Upper lobe of left lung (tissue), 6 donors: ENCODE measurements at regions not wholly inside any gene's neighbourhood (a gene's known extent, or its start where the extent isn't known, plus 50 kb on each side); places are given as distances from the start of the nearest gene placed in this dataset.

Source experiments
- ATAC-seq, 2 donors: fragments of 200-7000 bp; cut with Tn5 transposase; one replicate each; pipeline ENCODE4 v1.9.1; 2022; ENCODE audit warnings: mild to moderate bottlenecking in 2 of 2, moderate library complexity in 2 of 2; ENCODE audit not compliant: low FRiP score in 2 of 2
- DNase-seq, 2 donors: peaks; one replicate each; pipeline ENCODE4 v3.0.0-alpha.2; 2019 to 2020
- H3K27ac ChIP-seq, 4 donors: fragments of 200-600 bp; sonication (generic); one replicate each; pipeline ENCODE4 v1.5.1; 2016 to 2019
- H3K27me3 ChIP-seq, 4 donors: fragments of 200-600 bp; sonication (generic); one replicate each; pipeline ENCODE4 v1.5.1; 2017 to 2019
- H3K36me3 ChIP-seq, 4 donors: fragments of 200-600 bp; sonication (generic); one replicate each; pipeline ENCODE4 v1.5.1; 2016 to 2019
- H3K4me1 ChIP-seq, 4 donors: fragments of 200-600 bp; sonication (generic); one replicate each; pipeline ENCODE4 v1.5.1; 2018 to 2019
- H3K4me3 ChIP-seq, 4 donors: fragments of 200-600 bp; sonication (generic); one replicate each; pipeline ENCODE4 v1.5.1; 2017 to 2019; ENCODE audit warnings: mild to moderate bottlenecking in 2 of 4, moderate library complexity in 1 of 4
- H3K9me3 ChIP-seq, 4 donors: fragments of 200-600 bp; sonication (generic); one replicate each; pipeline ENCODE4 v1.5.1; 2018 to 2019
- CTCF ChIP-seq, 6 experiments: fragments of 450-650 bp in 4 of 6; fragments of 200-600 bp in 2 of 6; sonication (generic) in 2 of 6; IDR thresholded peaks; one replicate each; pipeline ENCODE4 v1.5.1; 2016 to 2019; ENCODE audit warnings: antibody characterized with exemption in 6 of 6
- EP300 ChIP-seq, 4 donors: sonication (generic); formaldehyde crosslinking; IDR thresholded peaks; one replicate each; pipeline ENCODE4 v1.5.1; 2017; ENCODE audit warnings: antibody characterized with exemption in 4 of 4, control low read depth in 2 of 4
- POLR2A ChIP-seq, 4 donors: fragments of 450-650 bp; IDR thresholded peaks; one replicate each; pipeline ENCODE4 v1.5.1; 2016 to 2017; ENCODE audit warnings: antibody characterized with exemption in 4 of 4, mild to moderate bottlenecking in 2 of 4
- POLR2AphosphoS5 ChIP-seq, 2 donors: sonication (generic); formaldehyde crosslinking; IDR thresholded peaks; one replicate each; pipeline ENCODE4 v1.5.1; 2017; ENCODE audit warnings: antibody characterized with exemption in 2 of 2
- whole genome bisulfite sequencing, 2 donors: methylation state at CpG; one replicate each; pipeline ENCODE4 v1.1.5; 2017 to 2018; 5-methylcytosine and 5-hydroxymethylcytosine counted together
- donor health status: DM: no; HTN: no; CAD: no; lungs with moderate emphysema.
- donor health status: DM: no; HTN: yes; CAD: no; lungs with severe emphysema.

DNA sequence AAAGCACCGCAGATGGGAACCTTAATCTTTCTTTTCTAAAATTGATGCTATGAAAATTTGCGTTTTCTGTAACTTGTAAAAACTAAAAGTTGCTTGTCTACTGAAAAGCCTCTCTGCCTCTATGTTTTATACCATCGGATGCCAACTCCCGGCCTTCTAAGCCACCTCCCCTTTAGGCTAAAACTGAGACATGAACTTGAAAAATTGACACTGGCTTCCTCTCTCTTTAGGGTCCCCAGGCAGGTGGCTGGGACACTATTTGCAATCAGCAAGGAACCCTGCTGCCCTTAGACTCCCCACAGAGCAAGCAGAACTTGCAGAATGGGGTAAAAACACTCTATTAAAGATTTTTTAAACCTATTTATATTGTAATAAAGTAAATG, 151.1 kb upstream of the CAMK1G start:
- no peak overlapping the region for H3K4me3 ChIP-seq
- H3K36me3 ChIP-seq: no peaks in the 10 kb centered on the region
- WGBS, 2 donors: 77 to 79% methylated on average over 4 of the region's 4 CpGs
- ATAC-seq: no peak
- no peak overlapping the region for H3K27ac ChIP-seq
- no peak for DNase-seq
- H3K4me1 ChIP-seq: no peaks in the 10 kb centered on the region
- no peak for TF ChIP-seq CTCF (IDR thresholded peaks at IDR 0.05)
- TF ChIP-seq EP300 (IDR thresholded peaks at IDR 0.05): no peak
- TF ChIP-seq POLR2AphosphoS5 (IDR thresholded peaks at IDR 0.05): no peak
- TF ChIP-seq POLR2A (IDR thresholded peaks at IDR 0.05): no peak
- H3K27me3 ChIP-seq: no peaks in the 10 kb centered on the region
- H3K9me3 ChIP-seq: no peaks in the 10 kb centered on the region

GRCh38 chr1:209433649-209434031, 149.9 kb upstream of the CAMK1G start:
- H3K27me3 ChIP-seq: no peaks in the 10 kb centered on the region
- ATAC-seq: no peak
- WGBS, 2 donors: 42 to 59% methylated on average over 3 of the region's 3 CpGs
- H3K4me3 ChIP-seq: no peak overlapping the region
- TF ChIP-seq CTCF (IDR thresholded peaks at IDR 0.05) (no peak), POLR2A (IDR thresholded peaks at IDR 0.05) (no peak), POLR2AphosphoS5 (IDR thresholded peaks at IDR 0.05) (no peak), EP300 (IDR thresholded peaks at IDR 0.05) (no peak)
- H3K36me3 ChIP-seq: no peaks in the 10 kb centered on the region
- H3K9me3 ChIP-seq: no peaks in the 10 kb centered on the region
- no peak overlapping the region for H3K27ac ChIP-seq
- no peak for DNase-seq
- no peaks in the 10 kb centered on the region for H3K4me1 ChIP-seq

- Histone ChIP-seq H3K27ac (no peak overlapping the region), H3K36me3 (no peaks in the 10 kb centered on the region), H3K27me3 (no peaks in the 10 kb centered on the region), H3K9me3 (no peaks in the 10 kb centered on the region), H3K4me1 (no peaks in the 10 kb centered on the region), H3K4me3 (no peak overlapping the region)
- DNase-seq (no peak), ATAC-seq (no peak)
- TF ChIP-seq POLR2A (IDR thresholded peaks at IDR 0.05) (no peak), POLR2AphosphoS5 (IDR thresholded peaks at IDR 0.05) (no peak), CTCF (IDR thresholded peaks at IDR 0.05) (no peak), EP300 (IDR thresholded peaks at IDR 0.05) (no peak)
- WGBS, 2 donors: 68 to 75% methylated on average over 1 of the region's 1 CpG
Observed at GRCh38 chr1:209434066-209434465, 149.4 kb upstream of the CAMK1G start.

DNA sequence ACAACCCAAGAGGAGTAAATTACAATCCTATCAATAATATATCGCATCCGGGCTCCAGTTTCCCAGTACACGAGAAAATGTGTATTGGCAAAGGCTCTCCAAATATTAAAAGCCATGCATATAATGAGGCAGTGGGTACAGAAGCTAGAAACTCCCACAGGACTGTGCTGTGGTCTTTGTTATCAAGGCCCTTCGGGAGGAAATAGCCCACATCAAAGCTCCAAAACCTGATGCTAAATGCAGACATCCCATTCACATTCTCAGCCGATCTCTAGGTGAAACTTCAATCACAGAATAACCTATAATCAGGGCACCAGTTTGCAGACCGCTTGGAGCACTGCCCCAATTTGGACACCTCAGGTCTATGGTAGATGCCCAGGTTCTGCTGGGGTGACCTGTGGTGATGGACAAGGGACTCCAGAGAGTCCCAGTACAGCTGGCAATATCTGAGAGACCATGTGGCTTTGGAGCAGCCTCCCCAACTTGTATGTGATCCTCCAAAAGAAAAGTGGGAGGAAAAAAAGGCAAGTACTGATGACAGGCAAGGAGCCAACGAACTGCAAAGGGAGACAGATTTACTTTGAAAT, 148.8 kb upstream of the CAMK1G start:
- DNase-seq: no peak
- no peaks in the 10 kb centered on the region for H3K4me1 ChIP-seq
- H3K27ac ChIP-seq: no peak overlapping the region
- no peak for ATAC-seq
- H3K36me3 ChIP-seq: no peaks in the 10 kb centered on the region
- 66 to 80% methylated on average over 7 of the region's 7 CpGs for WGBS, 2 donors
- TF ChIP-seq POLR2A (IDR thresholded peaks at IDR 0.05) (no peak), CTCF (IDR thresholded peaks at IDR 0.05) (no peak), POLR2AphosphoS5 (IDR thresholded peaks at IDR 0.05) (no peak), EP300 (IDR thresholded peaks at IDR 0.05) (no peak)
- H3K9me3 ChIP-seq: no peaks in the 10 kb centered on the region
- H3K27me3 ChIP-seq: no peaks in the 10 kb centered on the region
- H3K4me3 ChIP-seq: no peak overlapping the region
